Smooth muscle cell (in vitro differentiated cells): ENCODE measurements at regions not wholly inside any gene's neighbourhood (a gene's known extent, or its start where the extent isn't known, plus 50 kb on each side); places are given as distances from the start of the nearest gene placed in this dataset.
A peak's percentile ranks its signal among the peaks of the same experiment; 100 is the strongest.

Experiments used
- DNase-seq: peaks from one replicate; lab custom pipeline; 2025; ENCODE audit not compliant: unreplicated experiment; lab: John Stamatoyannopoulos, UW
- H2AFZ ChIP-seq: fragments of 200-600 bp; sonication (generic); 2 replicates; pipeline ENCODE4 v1.6.0; 2016; ENCODE audit warnings: antibody characterized with exemption, low read depth, mild to moderate bottlenecking
- H3F3A ChIP-seq: fragments of 200-600 bp; sonication (generic); 2 replicates; pipeline ENCODE4 v1.6.0; 2017; ENCODE audit warnings: antibody characterized with exemption, low read depth
- H3K27ac ChIP-seq: fragments of 200-600 bp; sonication (generic); 2 replicates; pipeline ENCODE4 v1.5.1; 2016; ENCODE audit warnings: low read depth, mild to moderate bottlenecking
- H3K27me3 ChIP-seq: fragments of 200-600 bp; sonication (generic); 2 replicates; pipeline ENCODE4 v1.6.1; 2016; ENCODE audit warnings: low read depth, mild to moderate bottlenecking
- H3K36me3 ChIP-seq: fragments of 200-600 bp; sonication (generic); 2 replicates; pipeline ENCODE4 v1.5.1; 2016; ENCODE audit warnings: low read depth
- H3K4me1 ChIP-seq: fragments of 200-600 bp; sonication (generic); 2 replicates; pipeline ENCODE4 v1.5.1; 2016; ENCODE audit warnings: low read depth
- H3K4me2 ChIP-seq: fragments of 200-600 bp; sonication (generic); 2 replicates; pipeline ENCODE4 v1.6.0; 2016; ENCODE audit warnings: mild to moderate bottlenecking
- H3K4me3 ChIP-seq: fragments of 200-600 bp; sonication (generic); 2 replicates; pipeline ENCODE4 v1.5.1; 2016; ENCODE audit warnings: mild to moderate bottlenecking
- H3K79me2 ChIP-seq: fragments of 200-600 bp; sonication (generic); 2 replicates; pipeline ENCODE4 v1.6.0; 2016; ENCODE audit warnings: low read depth, mild to moderate bottlenecking
- H3K9ac ChIP-seq: fragments of 200-600 bp; sonication (generic); 2 replicates; pipeline ENCODE4 v1.6.0; 2016; ENCODE audit warnings: low read depth
- H3K9me3 ChIP-seq: fragments of 200-600 bp; sonication (generic); replicated peaks from 2 replicates; pipeline ENCODE4 v1.5.1; 2016; ENCODE audit warnings: low read depth
- H4K20me1 ChIP-seq: fragments of 200-600 bp; sonication (generic); 2 replicates; pipeline ENCODE4 v1.6.0; 2016; ENCODE audit warnings: low read depth
- CTCF ChIP-seq: fragments of 200-600 bp; sonication (generic); IDR thresholded peaks from 2 replicates; pipeline ENCODE4 v1.5.1; 2017; ENCODE audit warnings: borderline replicate concordance, mild to moderate bottlenecking, antibody characterized with exemption; ENCODE audit not compliant: insufficient read depth, poor library complexity, severe bottlenecking
- WGBS: methylation state at CpG from one replicate; pipeline ENCODE4 v1.1.7; 2016; ENCODE audit warnings: low lambda C conversion rate; 5-methylcytosine and 5-hydroxymethylcytosine counted together

DNA sequence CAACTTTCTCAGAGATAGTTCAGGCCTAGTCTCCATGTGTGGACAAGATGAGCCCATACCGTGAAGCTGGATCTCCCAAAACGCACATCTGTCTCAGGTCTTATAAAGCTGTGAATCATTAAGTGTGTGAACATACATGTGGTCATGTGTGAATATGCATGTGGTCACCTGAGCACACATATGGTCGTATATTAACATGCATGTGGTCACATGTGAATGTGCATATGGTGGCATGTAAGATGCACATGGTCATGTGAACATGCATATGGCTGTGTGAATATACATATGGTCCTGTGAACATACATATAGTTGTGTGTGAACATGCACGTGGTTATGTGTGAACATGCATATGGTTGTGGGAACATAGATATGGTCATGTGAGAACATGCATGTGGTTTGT, 172.5 kb upstream of the PZP start:
- 98% methylated on average over 4 of the region's 4 CpGs for WGBS
- no peak for TF ChIP-seq CTCF

GRCh38 chr12:9379023-9379742, 171.0 kb upstream of the PZP start:
- H3K4me1 ChIP-seq, result no peaks in the 10 kb centered on the region
- no peak for DNase-seq
- no peak overlapping the region for H2AFZ ChIP-seq
- TF ChIP-seq CTCF, result no peak
- H4K20me1 ChIP-seq, result no peaks in the 10 kb centered on the region
- no peak overlapping the region for H3K9ac ChIP-seq
- no peaks in the 10 kb centered on the region for H3K9me3 ChIP-seq
- H3K27me3 ChIP-seq, result no peaks in the 10 kb centered on the region
- no peaks in the 10 kb centered on the region for H3K36me3 ChIP-seq
- H3K4me3 ChIP-seq, result no peak overlapping the region
- no peak overlapping the region for H3K27ac ChIP-seq
- no peak overlapping the region for H3K4me2 ChIP-seq
- 91% methylated on average over 11 of the region's 11 CpGs for WGBS
- H3F3A ChIP-seq, result no peaks in the 10 kb centered on the region
- no peaks in the 10 kb centered on the region for H3K79me2 ChIP-seq

More for the DNA sequence above, 172.5 kb upstream of the PZP start:
- Histone ChIP-seq H3K4me1 (no peaks in the 10 kb centered on the region), H3K27me3 (no peaks in the 10 kb centered on the region), H3K4me3 (no peak overlapping the region), H3K27ac (no peak overlapping the region), H3K4me2 (no peak overlapping the region), H3K9ac (no peak overlapping the region), H4K20me1 (no peaks in the 10 kb centered on the region), H3K79me2 (no peaks in the 10 kb centered on the region), H3K9me3 (no peaks in the 10 kb centered on the region), H2AFZ (no peak overlapping the region), H3F3A (no peaks in the 10 kb centered on the region), H3K36me3 (no peaks in the 10 kb centered on the region)
- no peak for DNase-seq

- Histone ChIP-seq H3K9me3 (no peaks in the 10 kb centered on the region), H3K36me3 (no peaks in the 10 kb centered on the region), H3K4me2 (no peak overlapping the region), H2AFZ (no peak overlapping the region), H3F3A (no peaks in the 10 kb centered on the region), H3K79me2 (no peaks in the 10 kb centered on the region), H3K27ac (no peak overlapping the region), H3K9ac (no peak overlapping the region), H3K4me3 (no peak overlapping the region), H3K27me3 (no peaks in the 10 kb centered on the region), H3K4me1 (no peaks in the 10 kb centered on the region), H4K20me1 (no peaks in the 10 kb centered on the region)
- peak; percentile 12 for TF ChIP-seq CTCF
- no peak for DNase-seq
- 58% methylated on average over 6 of the region's 6 CpGs for WGBS
These were observed 170.2 kb upstream of the PZP start for GRCh38 chr12:9378430-9378835.

GRCh38 chr12:9372202-9372601, 164.0 kb upstream of the PZP start:
- Histone ChIP-seq H3K4me2 (no peak overlapping the region), H2AFZ (no peak overlapping the region), H3K27ac (no peak overlapping the region), H3K27me3 (no peaks in the 10 kb centered on the region), H3K4me3 (no peak overlapping the region), H3K9me3 (no peaks in the 10 kb centered on the region), H3K9ac (no peak overlapping the region), H3K36me3 (no peaks in the 10 kb centered on the region), H3K4me1 (no peaks in the 10 kb centered on the region), H4K20me1 (no peaks in the 10 kb centered on the region), H3F3A (no peaks in the 10 kb centered on the region), H3K79me2 (no peaks in the 10 kb centered on the region)
- DNase-seq, result no peak
- TF ChIP-seq CTCF, result no peak
- 84% methylated on average over 2 of the region's 2 CpGs for WGBS
